IMR-90 (cell line): ENCODE measurements at regions not wholly inside any gene's neighbourhood (a gene's known extent, or its start where the extent isn't known, plus 50 kb on each side); places are given as distances from the start of the nearest gene placed in this dataset.

Experiments
- ATAC-seq: fragments of 200-7000 bp; cut with Tn5 transposase; 2 replicates; pipeline ENCODE4 v1.9.1; 2020; ENCODE audit warnings: low read depth, mild to moderate bottlenecking, moderate library complexity
- BruUV-seq: library from RNA; stranded (reverse); fragments of 400-500 nt; replicated peaks from 2 replicates; lab custom pipeline; 2021; lab: Mats Ljungman, UMichigan
- CTCF ChIA-PET: fragments of 300-600 bp; formaldehyde crosslinking; extraction: SDS; loops from one replicate; lab custom pipeline; 2021; ENCODE audit warnings: antibody characterized with exemption; lab: Yijun Ruan, JAX
- POLR2A ChIA-PET: fragments of 300-600 bp; sonication (Branson Sonifier 250); formaldehyde crosslinking; loops from one replicate; lab custom pipeline; 2022; ENCODE audit warnings: antibody characterized with exemption; ENCODE audit not compliant: unreplicated experiment; lab: Charles Lee
- DNase-seq: peaks from one replicate; pipeline ENCODE4 v3.0.0; 2013
- H2AFZ ChIP-seq: replicated peaks from 2 replicates; pipeline ENCODE3; 2013; ENCODE audit warnings: low read length, mild to moderate bottlenecking; ENCODE audit not compliant: poor library complexity
- H2AK5ac ChIP-seq: 2 replicates; pipeline ENCODE4 v1.6.1; 2013; ENCODE audit warnings: low read depth, low read length, inconsistent platforms
- H2AK9ac ChIP-seq: replicated peaks from 2 replicates; pipeline ENCODE3; 2013; ENCODE audit warnings: mild to moderate bottlenecking, low read depth, low read length, moderate library complexity; ENCODE audit not compliant: poor library complexity
- H2BK120ac ChIP-seq: 2 replicates; pipeline ENCODE4 v1.6.1; 2013; ENCODE audit warnings: low read depth, low read length, inconsistent platforms
- H2BK15ac ChIP-seq: 3 replicates; pipeline ENCODE4 v1.6.1; 2013; ENCODE audit warnings: low read depth, low read length, inconsistent platforms
- H2BK20ac ChIP-seq: 2 replicates; pipeline ENCODE4 v1.6.1; 2013; ENCODE audit warnings: low read depth, mild to moderate bottlenecking, inconsistent platforms, low read length, moderate library complexity
- H2BK5ac ChIP-seq: 2 replicates; pipeline ENCODE4 v1.6.1; 2013; ENCODE audit warnings: mild to moderate bottlenecking, low read depth, low read length, inconsistent platforms; ENCODE audit not compliant: poor library complexity, severe bottlenecking
- H3K14ac ChIP-seq: replicated peaks from 2 replicates; pipeline ENCODE4 v1.6.1; 2013; ENCODE audit warnings: low read depth, low read length, inconsistent platforms
- H3K18ac ChIP-seq: 2 replicates; pipeline ENCODE4 v1.6.1; 2013; ENCODE audit warnings: low read depth, low read length, control low read depth
- H3K23ac ChIP-seq: 2 replicates; pipeline ENCODE4 v1.6.1; 2013; ENCODE audit warnings: low read depth, low read length, inconsistent platforms
- H3K27ac ChIP-seq: 2 replicates; pipeline ENCODE4 v1.5.1; 2013; ENCODE audit warnings: mild to moderate bottlenecking, control low read depth, low read length; ENCODE audit not compliant: insufficient read depth
- H3K27me3 ChIP-seq: 2 replicates; pipeline ENCODE4 v1.6.1; 2013; ENCODE audit warnings: low read length; ENCODE audit not compliant: control insufficient read depth, insufficient read depth
- H3K36me3 ChIP-seq: 2 replicates; pipeline ENCODE4 v1.6.1; 2013; ENCODE audit warnings: low read length, mixed read lengths; ENCODE audit not compliant: control insufficient read depth, insufficient read depth
- H3K4ac ChIP-seq: 2 replicates; pipeline ENCODE4 v1.6.1; 2013; ENCODE audit warnings: low read depth, low read length, inconsistent platforms
- H3K4me1 ChIP-seq: 2 replicates; pipeline ENCODE4 v1.6.1; 2013; ENCODE audit warnings: low read length, mixed read lengths; ENCODE audit not compliant: control insufficient read depth, insufficient read depth
- H3K4me2 ChIP-seq: 2 replicates; pipeline ENCODE4 v1.6.1; 2013; ENCODE audit warnings: low read depth, mild to moderate bottlenecking, control low read depth, low read length, moderate library complexity
- H3K4me3 ChIP-seq: 2 replicates; pipeline ENCODE4 v1.5.1; 2013; ENCODE audit warnings: low read depth, mild to moderate bottlenecking, control low read depth, low read length, moderate library complexity; ENCODE audit not compliant: insufficient read depth
- H3K56ac ChIP-seq: 2 replicates; pipeline ENCODE4 v1.6.1; 2013; ENCODE audit warnings: low read length, inconsistent platforms; ENCODE audit not compliant: insufficient read depth; ENCODE audit errors: extremely low read depth
- H3K79me1 ChIP-seq, 2 experiments: 2 replicates each; pipeline ENCODE4 v1.6.1; 2013; ENCODE audit warnings: low read length in 2 of 2, inconsistent platforms in 1 of 2, low read depth in 1 of 2
- H3K9ac ChIP-seq: 2 replicates; pipeline ENCODE4 v1.6.1; 2013; ENCODE audit warnings: low read depth, low read length, control low read depth
- H3K9me1 ChIP-seq: 2 replicates; pipeline ENCODE4 v1.6.1; 2013; ENCODE audit warnings: low read length, inconsistent platforms; ENCODE audit not compliant: insufficient read depth
- H3K9me3 ChIP-seq: 2 replicates; pipeline ENCODE4 v1.6.1; 2013; ENCODE audit warnings: low read length; ENCODE audit not compliant: control insufficient read depth, insufficient read depth
- H4K20me1 ChIP-seq: 2 replicates; pipeline ENCODE4 v1.6.1; 2013; ENCODE audit warnings: low read length, inconsistent platforms; ENCODE audit not compliant: insufficient read depth
- H4K5ac ChIP-seq: 2 replicates; pipeline ENCODE4 v1.6.1; 2013; ENCODE audit warnings: mild to moderate bottlenecking, low read depth, low read length, control low read depth
- H4K8ac ChIP-seq, 2 experiments: 2 replicates each; pipeline ENCODE4 v1.6.1; 2013; ENCODE audit warnings: low read depth in 2 of 2, low read length in 2 of 2, control low read depth in 1 of 2, inconsistent platforms in 1 of 2
- H4K91ac ChIP-seq: 2 replicates; pipeline ENCODE4 v1.6.1; 2013; ENCODE audit warnings: low read depth, low read length, inconsistent platforms; ENCODE audit not compliant: insufficient read depth
- CHD1 ChIP-seq: IDR thresholded peaks from 2 replicates; pipeline ENCODE4 v1.6.1; 2012; ENCODE audit warnings: low read depth, low read length, improper control_type of control experiment
- CTCF ChIP-seq: conservative IDR thresholded peaks from 2 replicates; pipeline ENCODE4 v1.5.1; 2012; ENCODE audit warnings: mild to moderate bottlenecking, low read depth, low read length, improper control_type of control experiment
- MAFK ChIP-seq: IDR thresholded peaks from 2 replicates; pipeline ENCODE4 v1.6.1; 2012; ENCODE audit warnings: low read depth, low read length, improper control_type of control experiment
- NFE2L2 ChIP-seq: fragments of 150-350 bp; IDR thresholded peaks from 2 replicates; pipeline ENCODE4 v1.6.1; 2016; ENCODE audit warnings: low read depth, mild to moderate bottlenecking, low read length
- RAD21 ChIP-seq: IDR thresholded peaks from 2 replicates; pipeline ENCODE4 v1.6.1; 2012; ENCODE audit warnings: low read length, improper control_type of control experiment
- RCOR1 ChIP-seq: IDR thresholded peaks from 2 replicates; pipeline ENCODE4 v1.6.1; 2012; ENCODE audit warnings: mild to moderate bottlenecking, low read length, improper control_type of control experiment; ENCODE audit not compliant: insufficient replicate concordance
- SMC3 ChIP-seq: fragments of 150-350 bp; IDR thresholded peaks from 2 replicates; pipeline ENCODE4 v1.6.1; 2016; ENCODE audit warnings: low read depth, mild to moderate bottlenecking, antibody characterized with exemption, low read length, moderate library complexity
- WGBS, 2 experiments: methylation state at CpG; one replicate each; pipeline versions ENCODE4 v1.1.5 to v1.1.7; 2013; ENCODE audit warnings: missing lambda C conversion rate in 2 of 2; ENCODE audit not compliant: insufficient read length in 1 of 2; ENCODE audit errors: extremely low coverage in 2 of 2; 5-methylcytosine and 5-hydroxymethylcytosine counted together
- dilution Hi-C: fragments of 300-500 bp; cut with HindIII; formaldehyde crosslinking; loops from one replicate; pipeline ENCODE4 v1.14.3; 2018; ENCODE audit warnings: low sequenced_read_pairs; ENCODE audit not compliant: unreplicated experiment
- in situ Hi-C: fragments of 300-500 bp; cut with MboI; formaldehyde crosslinking; loops from 3 replicates; pipeline ENCODE4 v1.14.3; 2019; ENCODE audit warnings: low sequenced_read_pairs, inconsistent platforms, mixed read lengths
- intact Hi-C: fragments of 100-400 bp; cut with micrococcal nuclease; formaldehyde crosslinking; loops from 2 replicates; pipeline ENCODE4 v1.10.0; 2022

GRCh38 chr1:218156595-218156994 lies 128.5 kb upstream of the RRP15 start:
- Histone ChIP-seq H4K5ac (no peak overlapping the region), H2BK15ac (no peak overlapping the region), H3K9me3 (no peaks in the 10 kb centered on the region), H3K14ac (no peak overlapping the region), H2BK20ac (no peak overlapping the region), H3K18ac (no peak overlapping the region), H3K36me3 (no peaks in the 10 kb centered on the region), H3K4me1 (no peaks in the 10 kb centered on the region), H3K9me1 (no peaks in the 10 kb centered on the region), H3K23ac (no peak overlapping the region), H3K27ac (no peak overlapping the region), H3K4me2 (no peak overlapping the region), H3K27me3 (peaks cover 20% of the 10 kb centered on the region), H3K4ac (no peak overlapping the region), H4K20me1 (no peaks in the 10 kb centered on the region), H2BK5ac (no peak overlapping the region), H2AK9ac (no peak overlapping the region), H3K9ac (no peak overlapping the region), H2AFZ (no peak overlapping the region), H3K4me3 (no peak overlapping the region), H4K8ac (no peak overlapping the region), H2AK5ac (no peak overlapping the region), H2BK120ac (no peak overlapping the region), H3K56ac (no peak overlapping the region), H3K79me1 (no peaks in the 10 kb centered on the region), H4K91ac (no peak overlapping the region)
- no TSS peak for BruUV-seq
- dilution Hi-C loops (no loop called here), in situ Hi-C loops (no loop called here), intact Hi-C loops (no loop called here)
- ATAC-seq: no peak
- POLR2A ChIA-PET: no interaction called here
- CTCF ChIA-PET: interaction anchor here (0.6 kb wide), 1 partner anchor 933 kb away, joined by 3 read pairs; no protein-coding TSS in a partner anchor
- no peak for DNase-seq
- WGBS, 2 experiments: 0% methylated on average over 2 of the region's 15 CpGs; no CpG with 5 or more reads in 1 of the 2 experiments
- no peak for TF ChIP-seq CTCF
- no peak for TF ChIP-seq RCOR1
- no peak for TF ChIP-seq MAFK
- TF ChIP-seq CHD1: no peak
- no peak for TF ChIP-seq RAD21
- TF ChIP-seq NFE2L2: no peak
- TF ChIP-seq SMC3: no peak
